ENCODE measurements at regions not wholly inside any gene's neighbourhood (a gene's known extent, or its start where the extent isn't known, plus 50 kb on each side); places are given as distances from the start of the nearest gene placed in this dataset.

DNA sequence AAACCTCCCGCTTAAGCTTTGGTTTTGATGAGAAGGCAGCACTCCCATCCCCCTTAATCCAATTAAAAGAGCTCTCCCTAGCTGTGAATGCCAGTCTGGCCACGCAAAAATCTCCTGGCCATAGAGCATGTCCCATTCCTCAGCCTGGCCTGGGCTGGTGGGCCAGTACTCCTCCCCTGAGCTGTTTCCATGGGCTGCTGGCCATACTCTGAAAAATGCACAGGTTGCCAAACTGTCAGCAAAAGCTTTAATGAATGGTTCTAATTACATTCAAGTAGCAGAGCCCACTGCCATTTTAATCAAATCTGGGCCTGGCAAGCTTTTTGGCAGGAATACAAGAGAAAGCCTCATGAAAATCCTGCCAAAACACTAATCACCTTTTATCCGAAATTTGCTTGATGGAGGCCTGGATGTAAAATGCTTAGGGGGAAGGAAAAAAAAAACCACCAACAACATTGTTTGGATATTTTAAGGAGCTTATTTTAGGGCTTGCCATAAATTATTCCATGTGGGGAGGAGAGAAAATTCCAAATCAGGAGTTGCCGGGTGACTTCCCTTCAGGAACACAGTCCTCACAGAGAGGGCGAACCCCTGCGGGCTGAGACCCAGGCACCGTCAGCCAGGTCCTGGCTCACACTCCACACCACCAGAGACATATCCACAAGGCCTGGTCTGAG, 243.3 kb downstream of the SEC61B start:
- H3K9me3 ChIP-seq: no peaks in the 10 kb centered on the region
- no peak for TF ChIP-seq POLR2A (IDR thresholded peaks at IDR 0.05)
- TF ChIP-seq, protein P1, sequence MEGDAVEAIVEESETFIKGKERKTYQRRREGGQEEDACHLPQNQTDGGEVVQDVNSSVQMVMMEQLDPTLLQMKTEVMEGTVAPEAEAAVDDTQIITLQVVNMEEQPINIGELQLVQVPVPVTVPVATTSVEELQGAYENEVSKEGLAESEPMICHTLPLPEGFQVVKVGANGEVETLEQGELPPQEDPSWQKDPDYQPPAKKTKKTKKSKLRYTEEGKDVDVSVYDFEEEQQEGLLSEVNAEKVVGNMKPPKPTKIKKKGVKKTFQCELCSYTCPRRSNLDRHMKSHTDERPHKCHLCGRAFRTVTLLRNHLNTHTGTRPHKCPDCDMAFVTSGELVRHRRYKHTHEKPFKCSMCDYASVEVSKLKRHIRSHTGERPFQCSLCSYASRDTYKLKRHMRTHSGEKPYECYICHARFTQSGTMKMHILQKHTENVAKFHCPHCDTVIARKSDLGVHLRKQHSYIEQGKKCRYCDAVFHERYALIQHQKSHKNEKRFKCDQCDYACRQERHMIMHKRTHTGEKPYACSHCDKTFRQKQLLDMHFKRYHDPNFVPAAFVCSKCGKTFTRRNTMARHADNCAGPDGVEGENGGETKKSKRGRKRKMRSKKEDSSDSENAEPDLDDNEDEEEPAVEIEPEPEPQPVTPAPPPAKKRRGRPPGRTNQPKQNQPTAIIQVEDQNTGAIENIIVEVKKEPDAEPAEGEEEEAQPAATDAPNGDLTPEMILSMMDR (IDR thresholded peaks at IDR 0.05): no peak
- WGBS, 2 donors: 70 to 74% methylated on average over 6 to 7 of the region's 7 CpGs
- no peaks in the 10 kb centered on the region for H3K36me3 ChIP-seq
- no peaks in the 10 kb centered on the region for H3K4me1 ChIP-seq
- no peak overlapping the region for H3K4me3 ChIP-seq (replicated peaks in 1 of 3)
- intact Hi-C loops (cut with DNase I): no loop called here
- no peak overlapping the region for H3K27ac ChIP-seq
- DNase-seq: no peak
- H3K27me3 ChIP-seq: no peaks in the 10 kb centered on the region

DNA sequence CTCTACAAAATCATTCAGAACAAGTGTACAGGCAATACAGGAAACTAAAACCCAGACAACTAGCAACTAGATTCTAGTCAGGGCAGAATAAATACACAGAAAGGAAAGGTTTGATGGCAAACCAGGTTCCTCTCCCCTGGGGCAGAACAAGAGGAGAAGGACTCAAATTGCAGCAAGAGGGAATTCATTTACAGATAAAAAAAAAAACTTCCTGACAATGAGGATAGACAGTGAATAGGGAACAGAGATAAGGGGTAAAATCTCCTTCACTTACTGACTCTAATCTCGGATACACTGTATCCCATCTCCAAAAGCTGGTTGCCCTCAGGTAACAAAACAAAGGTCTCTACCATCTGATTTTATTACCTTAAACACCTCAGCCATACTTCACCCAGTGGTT, 244.0 kb downstream of the SEC61B start:
- TF ChIP-seq, protein P1 (IDR thresholded peaks at IDR 0.05): no peak
- no peak for TF ChIP-seq POLR2A (IDR thresholded peaks at IDR 0.05)
- no peaks in the 10 kb centered on the region for H3K36me3 ChIP-seq
- DNase-seq: no peak
- no peaks in the 10 kb centered on the region for H3K4me1 ChIP-seq
- no peaks in the 10 kb centered on the region for H3K27me3 ChIP-seq
- 89 to 90% methylated on average over 1 of the region's 1 CpG for WGBS, 2 donors
- intact Hi-C loops (cut with DNase I): no loop called here
- H3K9me3 ChIP-seq: no peaks in the 10 kb centered on the region
- H3K4me3 ChIP-seq (replicated peaks in 1 of 3): no peak overlapping the region
- H3K27ac ChIP-seq: no peak overlapping the region

DNA sequence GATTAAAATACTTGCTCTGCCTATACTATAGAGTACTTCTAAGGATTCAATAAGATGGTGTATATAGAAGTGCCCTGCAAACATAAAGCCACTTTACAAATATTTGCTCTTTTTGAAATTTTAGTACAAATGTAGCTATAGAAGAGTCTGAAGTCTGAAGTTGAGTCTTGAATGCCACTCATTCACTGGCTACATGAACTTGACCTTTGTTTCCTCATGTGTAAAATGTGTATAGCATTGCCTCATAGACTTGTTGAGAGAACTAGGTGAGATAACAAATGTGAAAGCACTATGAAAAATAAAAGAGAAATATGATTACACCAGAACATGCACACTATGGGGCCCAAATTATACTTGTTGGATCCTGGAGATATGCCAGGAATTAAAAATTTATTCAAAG, 244.7 kb downstream of the SEC61B start:
- H3K4me1 ChIP-seq: no peaks in the 10 kb centered on the region
- no peak for TF ChIP-seq POLR2A (IDR thresholded peaks at IDR 0.05)
- TF ChIP-seq, protein P1 (IDR thresholded peaks at IDR 0.05): no peak
- no peak for DNase-seq
- no peaks in the 10 kb centered on the region for H3K36me3 ChIP-seq
- intact Hi-C loops (cut with DNase I): no loop called here
- H3K9me3 ChIP-seq: no peaks in the 10 kb centered on the region
- no peaks in the 10 kb centered on the region for H3K27me3 ChIP-seq
- H3K27ac ChIP-seq: no peak overlapping the region
- no peak overlapping the region for H3K4me3 ChIP-seq (replicated peaks in 1 of 3)

DNA sequence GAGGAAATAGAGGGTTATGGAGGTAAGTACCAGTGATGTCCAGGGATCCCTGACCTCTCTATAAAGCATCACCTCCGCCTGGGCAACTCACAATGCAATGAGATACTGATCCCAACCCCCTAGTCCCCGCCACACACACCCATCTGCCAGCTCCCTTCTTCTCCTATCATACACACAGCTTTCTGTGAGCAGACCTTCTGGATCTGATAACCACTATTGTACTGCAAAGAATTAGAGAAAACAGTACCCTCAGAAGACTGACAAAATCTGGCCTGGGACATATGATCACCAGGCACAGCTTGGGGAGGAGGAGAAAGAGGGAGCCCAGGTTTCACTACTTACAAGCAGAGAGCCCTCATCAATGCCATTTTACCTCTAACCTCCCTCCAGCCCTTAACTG, 249.0 kb downstream of the SEC61B start:
- no peaks in the 10 kb centered on the region for H3K27me3 ChIP-seq
- intact Hi-C loops (cut with DNase I): no loop called here
- TF ChIP-seq, protein P1 (IDR thresholded peaks at IDR 0.05): no peak
- no peak for TF ChIP-seq POLR2A (IDR thresholded peaks at IDR 0.05)
- no peak overlapping the region for H3K27ac ChIP-seq
- H3K36me3 ChIP-seq: no peaks in the 10 kb centered on the region
- no peaks in the 10 kb centered on the region for H3K4me1 ChIP-seq
- 95 to 98% methylated on average over 2 of the region's 2 CpGs for WGBS, 2 donors
- H3K4me3 ChIP-seq (replicated peaks in 1 of 3): no peak overlapping the region
- DNase-seq: no peak
- no peaks in the 10 kb centered on the region for H3K9me3 ChIP-seq

DNA sequence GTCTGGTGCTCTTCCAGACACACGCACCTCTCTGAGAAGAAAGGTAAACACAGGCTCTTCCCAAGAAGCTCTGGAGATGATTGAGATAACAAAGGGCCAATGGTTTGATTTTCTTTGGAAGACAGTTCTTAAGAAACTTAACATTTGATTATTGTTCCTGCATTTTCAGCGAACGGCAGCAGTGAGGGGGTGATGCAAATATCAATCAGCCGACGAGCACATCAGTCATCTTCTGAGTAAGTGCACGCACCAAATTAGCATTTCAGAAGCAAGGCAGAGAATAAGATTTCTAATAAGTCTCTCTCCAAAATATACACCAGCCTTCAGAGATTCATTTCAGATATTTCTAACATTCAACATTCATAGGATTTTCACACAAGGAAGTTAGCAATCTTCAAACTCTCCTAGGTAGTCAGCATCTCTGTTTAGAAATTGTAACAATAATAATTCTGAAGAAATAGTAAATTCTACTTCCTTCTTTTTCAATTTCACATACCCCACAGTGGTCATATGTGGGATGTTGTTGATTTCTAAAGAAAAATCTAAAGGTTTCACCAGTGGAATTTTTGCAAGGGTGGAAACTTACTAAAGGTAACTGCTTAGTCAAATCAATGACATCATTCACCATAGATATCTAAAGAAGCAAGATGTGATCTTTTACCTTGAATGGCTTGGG, 250.3 kb downstream of the SEC61B start:
- no peak overlapping the region for H3K4me3 ChIP-seq (replicated peaks in 1 of 3)
- no peak for DNase-seq
- WGBS, 2 donors: 68 to 69% methylated on average over 6 of the region's 6 CpGs
- H3K36me3 ChIP-seq: no peaks in the 10 kb centered on the region
- no peaks in the 10 kb centered on the region for H3K27me3 ChIP-seq
- no peak overlapping the region for H3K27ac ChIP-seq
- H3K9me3 ChIP-seq: no peaks in the 10 kb centered on the region
- intact Hi-C loops (cut with DNase I): no loop called here
- TF ChIP-seq, protein P1 (IDR thresholded peaks at IDR 0.05): no peak
- no peak for TF ChIP-seq POLR2A (IDR thresholded peaks at IDR 0.05)
- H3K4me1 ChIP-seq: no peaks in the 10 kb centered on the region

Measured in thyroid gland (tissue), 4 donors.